H1 (cell line): ENCODE measurements at regions not wholly inside any gene's neighbourhood (a gene's known extent, or its start where the extent isn't known, plus 50 kb on each side); places are given as distances from the start of the nearest gene placed in this dataset.

Experiments
- CTCF ChIA-PET: fragments of 300-600 bp; sonication (Branson Sonifier 250); formaldehyde crosslinking; loops from one replicate; lab custom pipeline; 2021; ENCODE audit not compliant: partially characterized antibody; lab: Charles Lee
- POLR2A ChIA-PET: fragments of 300-600 bp; sonication (Branson Sonifier 250); formaldehyde crosslinking; loops from one replicate; lab custom pipeline; 2021; ENCODE audit warnings: inconsistent platforms; ENCODE audit not compliant: partially characterized antibody; lab: Charles Lee
- DNase-seq, 2 experiments: peaks; one replicate each; pipeline versions ENCODE4 v3.0.0 to v3.0.0-alpha.2; 2010 to 2022; ENCODE audit warnings: low spot score in 2 of 2, low read depth in 1 of 2, mixed read lengths in 1 of 2
- FAIRE-seq: peaks from 2 replicates; lab custom pipeline; 2011; peaks lifted over from hg19 to GRCh38; lab: Jason Lieb, UNC
- H2AFZ ChIP-seq: 2 replicates; pipeline ENCODE4 v1.8.1; 2012; ENCODE audit warnings: low read length, inconsistent platforms
- H2AK5ac ChIP-seq: 2 replicates; pipeline ENCODE4 v1.6.1; 2013; ENCODE audit warnings: low read depth, low read length
- H2BK120ac ChIP-seq: replicated peaks from 2 replicates; pipeline ENCODE3; 2013; ENCODE audit warnings: low read depth, low read length, inconsistent platforms
- H2BK12ac ChIP-seq: 2 replicates; pipeline ENCODE4 v1.6.1; 2013; ENCODE audit warnings: low read depth, low read length
- H2BK15ac ChIP-seq: 2 replicates; pipeline ENCODE4 v1.6.1; 2013; ENCODE audit warnings: low read length
- H2BK20ac ChIP-seq: 2 replicates; pipeline ENCODE4 v1.6.1; 2013; ENCODE audit warnings: low read length
- H2BK5ac ChIP-seq: 2 replicates; pipeline ENCODE4 v1.6.1; 2013; ENCODE audit warnings: low read depth, low read length
- H3K14ac ChIP-seq: 2 replicates; pipeline ENCODE4 v1.6.1; 2013; ENCODE audit warnings: inconsistent platforms; ENCODE audit not compliant: insufficient read length
- H3K18ac ChIP-seq: 2 replicates; pipeline ENCODE4 v1.6.1; 2013; ENCODE audit warnings: low read length; ENCODE audit errors: extremely low read depth
- H3K23ac ChIP-seq: 2 replicates; pipeline ENCODE4 v1.6.1; 2013; ENCODE audit warnings: inconsistent platforms; ENCODE audit not compliant: insufficient read length
- H3K23me2 ChIP-seq: 2 replicates; pipeline ENCODE4 v1.6.1; 2013; ENCODE audit warnings: low read depth, low read length
- H3K27ac ChIP-seq: 2 replicates; pipeline ENCODE4 v1.6.1; 2011; ENCODE audit warnings: low read depth, low read length, inconsistent platforms
- H3K27me3 ChIP-seq, 4 experiments: replicated peaks in 1 of 4; 1 replicate in 1 of 4; 2 replicates in 3 of 4; pipeline versions ENCODE4 v1.6.1 to v1.8.1; 2011 to 2013; ENCODE audit warnings: low read length in 3 of 4, mild to moderate bottlenecking in 3 of 4, inconsistent platforms in 2 of 4, mixed read lengths in 2 of 4, moderate library complexity in 1 of 4; ENCODE audit not compliant: control insufficient read depth in 3 of 4, insufficient read depth in 3 of 4; ENCODE audit errors: extremely low read depth in 1 of 4
- H3K36me3 ChIP-seq, 4 experiments: 2 replicates each; pipeline versions ENCODE4 v1.6.1 to v1.8.1; 2011 to 2013; ENCODE audit warnings: mild to moderate bottlenecking in 4 of 4, low read length in 3 of 4, moderate library complexity in 2 of 4, control low read depth in 1 of 4, inconsistent platforms in 1 of 4; ENCODE audit not compliant: insufficient read depth in 4 of 4, control insufficient read depth in 2 of 4
- H3K4ac ChIP-seq: replicated peaks from 2 replicates; pipeline ENCODE3; 2013; ENCODE audit warnings: low read length, low read depth, mixed read lengths, inconsistent platforms; ENCODE audit not compliant: insufficient read length
- H3K4me1 ChIP-seq, 4 experiments: replicated peaks in 1 of 4; 1 replicate in 1 of 4; 2 replicates in 3 of 4; pipeline versions ENCODE4 v1.6.1 to v1.8.1; 2011 to 2013; ENCODE audit warnings: low read length in 3 of 4, inconsistent platforms in 2 of 4, mixed read lengths in 1 of 4; ENCODE audit not compliant: insufficient read depth in 4 of 4, control insufficient read depth in 3 of 4
- H3K4me2 ChIP-seq, 2 experiments: 2 replicates each; pipeline versions ENCODE4 v1.6.1 to v1.8.1; 2011 to 2013; ENCODE audit warnings: low read depth in 2 of 2, low read length in 2 of 2, control low read depth in 1 of 2, inconsistent platforms in 1 of 2, mild to moderate bottlenecking in 1 of 2; ENCODE audit not compliant: insufficient read depth in 1 of 2
- H3K4me3 ChIP-seq, 4 experiments: fragments of 200-600, 300-600 bp in 1 of 4; sonication (generic), shearing (Covaris generic), sonication (Bioruptor Twin) in 1 of 4; 2 replicates each; pipeline versions ENCODE4 v1.5.1 to v1.8.1; 2011 to 2016; ENCODE audit warnings: low read length in 4 of 4, low read depth in 3 of 4, control low read depth in 2 of 4, inconsistent platforms in 2 of 4, mild to moderate bottlenecking in 2 of 4, mixed read lengths in 1 of 4, moderate library complexity in 1 of 4; ENCODE audit not compliant: insufficient read depth in 2 of 4; ENCODE audit errors: extremely low read depth in 1 of 4
- H3K56ac ChIP-seq: replicated peaks from 2 replicates; pipeline ENCODE3; 2013; ENCODE audit warnings: low read depth, mild to moderate bottlenecking, mixed read lengths, low read length, inconsistent platforms; ENCODE audit not compliant: insufficient read length
- H3K79me1 ChIP-seq: 2 replicates; pipeline ENCODE4 v1.6.1; 2013; ENCODE audit warnings: low read depth, low read length, control low read depth
- H3K79me2 ChIP-seq, 2 experiments: 2 replicates each; pipeline versions ENCODE4 v1.6.1 to v1.8.1; 2012 to 2013; ENCODE audit warnings: low read length in 2 of 2, mild to moderate bottlenecking in 2 of 2, inconsistent platforms in 1 of 2; ENCODE audit not compliant: insufficient read depth in 2 of 2, control insufficient read depth in 1 of 2
- H3K9ac ChIP-seq, 4 experiments: replicated peaks in 1 of 4; 1 replicate in 1 of 4; 2 replicates in 3 of 4; pipeline versions ENCODE4 v1.6.1 to v1.8.1; 2011 to 2013; ENCODE audit warnings: low read depth in 3 of 4, low read length in 3 of 4, control low read depth in 2 of 4, mild to moderate bottlenecking in 2 of 4, moderate library complexity in 2 of 4, inconsistent platforms in 1 of 4; ENCODE audit errors: extremely low read depth in 1 of 4
- H3K9me3 ChIP-seq, 2 experiments: 2 replicates each; pipeline versions ENCODE4 v1.6.1 to v1.8.1; 2012 to 2013; ENCODE audit warnings: mild to moderate bottlenecking in 2 of 2, moderate library complexity in 2 of 2, control low read depth in 1 of 2, inconsistent platforms in 1 of 2, low read depth in 1 of 2, low read length in 1 of 2, mixed read lengths in 1 of 2; ENCODE audit not compliant: insufficient read depth in 2 of 2
- H4K20me1 ChIP-seq, 2 experiments: replicated peaks in 1 of 2; 2 replicates each; pipeline versions ENCODE3 to v1.8.1; 2011 to 2013; ENCODE audit warnings: inconsistent platforms in 2 of 2, low read length in 2 of 2, mild to moderate bottlenecking in 1 of 2; ENCODE audit not compliant: insufficient read depth in 2 of 2, control insufficient read depth in 1 of 2
- H4K5ac ChIP-seq: 2 replicates; pipeline ENCODE4 v1.6.1; 2013; ENCODE audit warnings: low read length, low read depth, mixed read lengths, inconsistent platforms; ENCODE audit not compliant: insufficient read length
- H4K8ac ChIP-seq: 2 replicates; pipeline ENCODE4 v1.8.0; 2013; ENCODE audit warnings: mild to moderate bottlenecking, moderate library complexity, low read length, inconsistent platforms; ENCODE audit not compliant: insufficient read depth; ENCODE audit errors: extremely low read depth
- H4K91ac ChIP-seq: replicated peaks from 2 replicates; pipeline ENCODE3; 2013; ENCODE audit warnings: low read length, mixed read lengths, inconsistent platforms; ENCODE audit not compliant: insufficient read length
- ASH2L ChIP-seq: fragments of 200-600, 300-600 bp; sonication (generic); IDR thresholded peaks from one replicate; pipeline ENCODE4 v1.7.1; 2017; ENCODE audit warnings: low read length
- ATF2 ChIP-seq: IDR thresholded peaks from 2 replicates; pipeline ENCODE4 v1.6.1; 2012; ENCODE audit warnings: low read length, inconsistent platforms
- ATF3 ChIP-seq: IDR thresholded peaks from 2 replicates; pipeline ENCODE4 v1.6.1; 2011; ENCODE audit warnings: low read depth, mild to moderate bottlenecking, low read length; ENCODE audit not compliant: insufficient read depth
- CBX8 ChIP-seq: fragments of 300-800, 300-1000 bp; sonication (generic); IDR thresholded peaks from 2 replicates; pipeline ENCODE4 v1.7.1; 2016; ENCODE audit warnings: low read depth, low read length, borderline replicate concordance
- CHD2 ChIP-seq: IDR thresholded peaks from 2 replicates; pipeline ENCODE4 v1.6.1; 2012; ENCODE audit warnings: low read length, improper control_type of control experiment
- EGR1 ChIP-seq: IDR thresholded peaks from 2 replicates; pipeline ENCODE4 v1.6.1; 2011; ENCODE audit warnings: low read depth, low read length, borderline replicate concordance
- EZH2 ChIP-seq: fragments of 200-600 bp; sonication (generic); IDR thresholded peaks from 2 replicates; pipeline ENCODE4 v1.7.1; 2012; ENCODE audit warnings: low read depth, mild to moderate bottlenecking, moderate library complexity, low read length, inconsistent platforms; ENCODE audit not compliant: severe bottlenecking
- FOSL1 ChIP-seq: IDR thresholded peaks from 2 replicates; pipeline ENCODE4 v1.6.1; 2011; ENCODE audit warnings: mild to moderate bottlenecking, low read depth, low read length, moderate library complexity; ENCODE audit not compliant: insufficient read depth
- GABPA ChIP-seq: IDR thresholded peaks from 2 replicates; pipeline ENCODE4 v1.6.1; 2011; ENCODE audit warnings: mild to moderate bottlenecking, low read length, moderate library complexity, borderline replicate concordance; ENCODE audit not compliant: insufficient read depth
- JUN ChIP-seq: IDR thresholded peaks from 2 replicates; pipeline ENCODE4 v1.6.1; 2011; ENCODE audit warnings: low read depth, mild to moderate bottlenecking, improper control_type of control experiment, low read length
- MAX ChIP-seq: IDR thresholded peaks from 2 replicates; pipeline ENCODE4 v1.6.1; 2012; ENCODE audit warnings: inconsistent platforms
- RFX5 ChIP-seq: IDR thresholded peaks from 2 replicates; pipeline ENCODE4 v1.6.1; 2011; ENCODE audit warnings: low read depth, low read length, improper control_type of control experiment, borderline replicate concordance
- SIX5 ChIP-seq: IDR thresholded peaks from 2 replicates; pipeline ENCODE4 v1.6.1; 2011; ENCODE audit warnings: mild to moderate bottlenecking, low read depth, low read length
- WGBS, 2 experiments: shearing (Covaris generic) in 1 of 2; methylation state at CpG; one replicate each; pipeline versions ENCODE4 v1.1.6 to v1.1.7; 2013 to 2015; ENCODE audit warnings: low lambda C conversion rate in 2 of 2, mixed read lengths in 2 of 2, inconsistent platforms in 1 of 2, low coverage in 1 of 2, missing lambda C conversion rate in 1 of 2; ENCODE audit not compliant: insufficient replicate concordance in 2 of 2, insufficient coverage in 1 of 2, insufficient read length in 1 of 2; ENCODE audit errors: extremely low coverage in 1 of 2, missing lambda C conversion rate in 1 of 2; 5-methylcytosine and 5-hydroxymethylcytosine counted together

GRCh38 chr6:23533944-23534343 lies 592.1 kb upstream of the NRSN1 start:
- Histone ChIP-seq H4K91ac (no peak overlapping the region), H3K56ac (no peak overlapping the region), H4K5ac (no peak overlapping the region), H2BK120ac (no peak overlapping the region), H3K4me1 (no peaks in the 10 kb centered on the region), H3K9me3 (no peaks in the 10 kb centered on the region), H3K27me3 (no peaks in the 10 kb centered on the region), H4K20me1 (no peaks in the 10 kb centered on the region), H4K8ac (no peak overlapping the region), H3K9ac (no peak overlapping the region), H2BK12ac (no peak overlapping the region), H3K18ac (no peak overlapping the region), H3K79me1 (no peaks in the 10 kb centered on the region), H3K4ac (no peak overlapping the region), H3K14ac (no peak overlapping the region), H3K36me3 (no peaks in the 10 kb centered on the region), H2AFZ (no peak overlapping the region), H2BK20ac (no peak overlapping the region), H3K79me2 (no peaks in the 10 kb centered on the region), H3K4me2 (no peak overlapping the region), H3K23me2 (no peaks in the 10 kb centered on the region), H2BK15ac (no peak overlapping the region), H2BK5ac (no peak overlapping the region), H3K23ac (no peak overlapping the region), H3K4me3 (no peak overlapping the region), H3K27ac (no peak overlapping the region), H2AK5ac (no peak overlapping the region)
- DNase-seq (no peak), FAIRE-seq (no peak)
- POLR2A ChIA-PET: no interaction called here
- WGBS, 2 experiments: 90% methylated on average over 7 of the region's 7 CpGs; no CpG with 5 or more reads in 1 of the 2 experiments
- CTCF ChIA-PET: interaction anchor here (1.1 to 3.5 kb wide), 3 partner anchors 9 to 15 kb away, joined by 3 to 9 read pairs (median 5); no protein-coding TSS in a partner anchor
- TF ChIP-seq MAX (no peak), ATF3 (no peak), SIX5 (no peak), JUN (no peak), ASH2L (no peak), EGR1 (no peak), GABPA (no peak), FOSL1 (no peak), ATF2 (no peak), RFX5 (no peak), EZH2 (no peak), CBX8 (no peak), CHD2 (no peak)
